K562 (cell line): ENCODE measurements at regions not wholly inside any gene's neighbourhood (a gene's known extent, or its start where the extent isn't known, plus 50 kb on each side); places are given as distances from the start of the nearest gene placed in this dataset.

Experiments used
- GABPB1 ChIP-seq: sonication (generic); formaldehyde crosslinking; IDR thresholded peaks from 2 replicates; pipeline ENCODE4 v1.8.0; 2022; ENCODE audit warnings: mild to moderate bottlenecking, missing genetic modification reagents
- JUND ChIP-seq, 2 experiments: IDR thresholded peaks; 2 replicates in 1 of 2; 3 replicates in 1 of 2; pipeline ENCODE4 v1.6.1; 2011; ENCODE audit warnings: borderline replicate concordance in 2 of 2, low read depth in 2 of 2, low read length in 2 of 2, improper control_type of control experiment in 1 of 2, missing biosample characterization in 1 of 2, missing genetic modification characterization in 1 of 2, missing genetic modification reagents in 1 of 2
- TF ChIP-seq, protein P1 (sequence below), 2 experiments: fragments of 200-800 bp in 1 of 2; sonication (Bioruptor generic) in 1 of 2; sonication (generic) in 1 of 2; formaldehyde crosslinking in 1 of 2; IDR thresholded peaks in 1 of 2; conservative IDR thresholded peaks in 1 of 2; 2 replicates each; pipeline versions ENCODE4 v1.5.0 to v1.6.1; 2016 to 2020; ENCODE audit warnings: missing compliant biosample characterization in 1 of 2, missing genetic modification characterization in 1 of 2, missing genetic modification reagents in 1 of 2

DNA sequence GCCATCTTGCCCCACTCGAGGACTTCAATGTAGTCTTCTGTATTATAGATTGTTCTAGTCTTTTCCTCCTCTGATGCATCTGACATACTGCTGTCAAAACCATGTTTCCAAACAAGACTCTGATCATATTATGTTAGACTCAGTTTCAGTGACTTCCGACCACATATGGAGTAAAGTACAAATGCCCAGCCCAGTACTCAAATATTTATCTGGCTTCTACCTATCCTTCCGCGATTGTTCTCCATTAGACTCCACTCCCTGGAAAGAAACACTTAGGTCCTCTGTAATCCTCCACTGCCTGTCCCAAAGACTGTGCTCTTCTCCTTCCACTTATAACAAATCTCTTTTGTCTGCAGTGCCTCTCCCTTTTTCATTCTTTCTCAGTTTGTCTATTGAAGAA, 439.5 kb downstream of the EFNB2 start:
- TF ChIP-seq JUND (IDR thresholded peaks at IDR 0.05; ENCODE audit: borderline replicate concordance, low read depth, low read length): no peak
- no peak for TF ChIP-seq JUND (tag; IDR thresholded peaks at IDR 0.05; ENCODE audit: borderline replicate concordance, low read depth, low read length)
- TF ChIP-seq, protein P1, sequence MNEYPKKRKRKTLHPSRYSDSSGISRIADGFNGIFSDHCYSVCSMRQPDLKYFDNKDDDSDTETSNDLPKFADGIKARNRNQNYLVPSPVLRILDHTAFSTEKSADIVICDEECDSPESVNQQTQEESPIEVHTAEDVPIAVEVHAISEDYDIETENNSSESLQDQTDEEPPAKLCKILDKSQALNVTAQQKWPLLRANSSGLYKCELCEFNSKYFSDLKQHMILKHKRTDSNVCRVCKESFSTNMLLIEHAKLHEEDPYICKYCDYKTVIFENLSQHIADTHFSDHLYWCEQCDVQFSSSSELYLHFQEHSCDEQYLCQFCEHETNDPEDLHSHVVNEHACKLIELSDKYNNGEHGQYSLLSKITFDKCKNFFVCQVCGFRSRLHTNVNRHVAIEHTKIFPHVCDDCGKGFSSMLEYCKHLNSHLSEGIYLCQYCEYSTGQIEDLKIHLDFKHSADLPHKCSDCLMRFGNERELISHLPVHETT (CRISPR knock-in tag; conservative IDR thresholded peaks at IDR 0.05 in 1 of 2, IDR thresholded peaks at IDR 0.05 in 1 of 2): no peak
- no peak for TF ChIP-seq GABPB1 (CRISPR knock-in tag)
